ENCODE measurements at regions not wholly inside any gene's neighbourhood (a gene's known extent, or its start where the extent isn't known, plus 50 kb on each side); places are given as distances from the start of the nearest gene placed in this dataset.

- WGBS, 2 donors: 17 to 19% methylated on average over 3 of the region's 3 CpGs
- Histone ChIP-seq H3K4me3 (no peak overlapping the region), H3K27me3 (no peaks in the 10 kb centered on the region), H3K9me3 (no peaks in the 10 kb centered on the region), H3K36me3 (no peaks in the 10 kb centered on the region), H3K27ac (no peak overlapping the region), H3K4me1 (no peaks in the 10 kb centered on the region)
- DNase-seq (ENCODE audit: low spot score in 2 of 2): no peak
- TF ChIP-seq POLR2A (IDR thresholded peaks at IDR 0.05) (no peak), EP300 (IDR thresholded peaks at IDR 0.05) (no peak), CTCF (IDR thresholded peaks at IDR 0.05) (no peak)
These were observed 195.1 kb upstream of the VCX start for GRCh38 chrX:7647831-7648230.

GRCh38 chrX:7641141-7641540 lies 201.8 kb upstream of the VCX start:
- DNase-seq (ENCODE audit: low spot score in 2 of 2): no peak
- TF ChIP-seq EP300 (IDR thresholded peaks at IDR 0.05) (no peak), POLR2A (IDR thresholded peaks at IDR 0.05) (no peak), CTCF (IDR thresholded peaks at IDR 0.05) (no peak)
- no peaks in the 10 kb centered on the region for H3K4me1 ChIP-seq
- 95% methylated on average over 2 of the region's 2 CpGs for WGBS, 2 donors
- H3K27ac ChIP-seq: no peak overlapping the region
- no peak overlapping the region for H3K4me3 ChIP-seq
- H3K9me3 ChIP-seq: no peaks in the 10 kb centered on the region
- no peaks in the 10 kb centered on the region for H3K36me3 ChIP-seq
- no peaks in the 10 kb centered on the region for H3K27me3 ChIP-seq

- Histone ChIP-seq H3K36me3 (no peaks in the 10 kb centered on the region), H3K27ac (no peak overlapping the region), H3K4me1 (no peaks in the 10 kb centered on the region), H3K4me3 (no peak overlapping the region), H3K9me3 (no peaks in the 10 kb centered on the region), H3K27me3 (no peaks in the 10 kb centered on the region)
- WGBS, 2 donors: 70 to 86% methylated on average over 2 of the region's 2 CpGs
- no peak for TF ChIP-seq EP300 (IDR thresholded peaks at IDR 0.05)
- TF ChIP-seq CTCF (IDR thresholded peaks at IDR 0.05): no peak
- TF ChIP-seq POLR2A (IDR thresholded peaks at IDR 0.05): no peak
- no peak for DNase-seq (ENCODE audit: low spot score in 2 of 2)
These were observed 202.6 kb upstream of the VCX start for GRCh38 chrX:7640392-7640791.

GRCh38 chrX:7638078-7638710 lies 204.8 kb upstream of the VCX start:
- H3K4me3 ChIP-seq: no peak overlapping the region
- 68 to 76% methylated on average over 7 of the region's 7 CpGs for WGBS, 2 donors

GRCh38 chrX:7637066-7637465 lies 205.9 kb upstream of the VCX start:
- TF ChIP-seq EP300 (IDR thresholded peaks at IDR 0.05) (no peak), POLR2A (IDR thresholded peaks at IDR 0.05) (no peak), CTCF (IDR thresholded peaks at IDR 0.05) (no peak)
- no peaks in the 10 kb centered on the region for H3K27me3 ChIP-seq
- no peak for DNase-seq (ENCODE audit: low spot score in 2 of 2)

More at GRCh38 chrX:7638078-7638710, 204.8 kb upstream of the VCX start:
- TF ChIP-seq CTCF (IDR thresholded peaks at IDR 0.05) (no peak), POLR2A (IDR thresholded peaks at IDR 0.05) (no peak), EP300 (IDR thresholded peaks at IDR 0.05) (no peak)
- DNase-seq (ENCODE audit: low spot score in 2 of 2): no peak
- Histone ChIP-seq H3K27me3 (no peaks in the 10 kb centered on the region), H3K36me3 (no peaks in the 10 kb centered on the region), H3K27ac (no peak overlapping the region), H3K4me1 (no peaks in the 10 kb centered on the region), H3K9me3 (no peaks in the 10 kb centered on the region)

More at GRCh38 chrX:7637066-7637465, 205.9 kb upstream of the VCX start:
- Histone ChIP-seq H3K9me3 (peaks cover 0 to 3% (median 2%) of the 10 kb centered on the region in 4 donors), H3K4me1 (no peaks in the 10 kb centered on the region), H3K4me3 (no peak overlapping the region), H3K27ac (no peak overlapping the region), H3K36me3 (no peaks in the 10 kb centered on the region)
- WGBS, 2 donors: 55 to 63% methylated on average over 3 of the region's 3 CpGs
